HT-29 (cell line): ENCODE measurements at regions not wholly inside any gene's neighbourhood (a gene's known extent, or its start where the extent isn't known, plus 50 kb on each side); places are given as distances from the start of the nearest gene placed in this dataset.
"Not testable (repeated sequence)": the region's sequence is repeated elsewhere in the genome, so short reads cannot be mapped to it uniquely, and the experiment has no call there.

Experiments
- DNase-seq: peaks from one replicate; pipeline ENCODE4 v3.0.0-alpha.2; 2015; ENCODE audit warnings: low spot score

- no peak for DNase-seq
These were observed 56.6 kb downstream of the SLITRK1 start for GRCh38 chr13:83825676-83826075.

DNA sequence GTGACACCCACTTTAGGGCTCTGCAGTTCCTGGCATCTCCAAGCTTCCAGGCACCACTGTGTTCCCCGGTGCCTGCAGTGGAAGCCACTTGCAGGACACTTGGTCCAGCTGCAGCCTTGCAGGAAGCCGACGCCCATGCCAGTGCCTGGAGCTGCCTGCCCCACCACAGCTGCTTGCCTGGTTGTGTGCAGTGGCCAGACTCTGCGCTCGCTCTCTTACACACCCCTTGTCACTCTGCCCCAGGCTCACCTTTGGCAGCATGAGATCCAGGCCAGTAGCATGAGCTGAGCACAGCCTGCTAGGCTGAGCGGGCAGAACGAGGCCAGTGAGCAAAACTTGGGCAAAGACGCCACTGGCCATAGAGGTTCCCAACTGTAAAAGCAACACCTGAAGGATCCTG lies 57.7 kb downstream of the SLITRK1 start:
- DNase-seq: no peak

- no peak for DNase-seq
These were observed 58.2 kb downstream of the SLITRK1 start for GRCh38 chr13:83824120-83824519.

- no peak for DNase-seq
These were observed 62.7 kb downstream of the SLITRK1 start for GRCh38 chr13:83819611-83820010.

DNA sequence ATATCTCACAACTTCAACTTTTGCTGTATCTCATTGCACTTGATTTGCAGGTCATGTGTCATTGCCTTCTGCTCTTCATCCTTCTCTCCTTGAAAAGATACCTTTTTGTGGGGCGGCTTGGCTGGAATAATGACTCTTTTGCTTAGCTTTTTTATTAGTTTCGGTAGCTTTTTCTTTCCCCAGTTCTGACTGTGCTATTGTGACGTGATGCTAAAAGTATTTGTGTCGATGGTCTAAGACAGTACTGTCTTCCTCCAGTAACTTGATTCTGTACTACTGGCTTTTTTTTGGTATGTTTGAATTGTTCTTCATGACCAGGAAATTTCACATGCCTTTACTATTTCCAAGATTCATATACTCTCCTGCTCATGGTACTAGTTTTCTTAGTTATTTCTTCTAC lies 63.1 kb downstream of the SLITRK1 start:
- DNase-seq: no peak

DNA sequence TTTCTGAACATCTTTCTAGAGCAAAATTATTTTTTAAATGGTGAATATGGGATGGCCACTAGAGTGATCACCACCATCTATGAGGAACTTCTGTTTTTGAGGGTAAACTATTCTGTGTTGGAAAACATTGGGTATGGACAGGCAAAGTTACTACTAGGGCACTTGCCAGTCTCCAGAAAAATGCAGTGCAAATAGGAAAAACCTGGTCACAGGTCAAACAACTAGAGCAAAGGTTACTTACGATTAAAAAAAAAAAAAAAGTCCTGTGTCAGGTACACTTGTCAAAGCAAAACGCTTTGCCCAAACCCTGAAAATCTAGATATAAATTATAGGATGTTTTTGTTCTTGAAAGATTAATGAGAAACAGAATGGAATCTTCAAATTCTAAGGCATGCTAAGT lies 66.2 kb downstream of the SLITRK1 start:
- DNase-seq: no peak

GRCh38 chr13:83815598-83815997 lies 66.7 kb downstream of the SLITRK1 start:
- no peak for DNase-seq

DNA sequence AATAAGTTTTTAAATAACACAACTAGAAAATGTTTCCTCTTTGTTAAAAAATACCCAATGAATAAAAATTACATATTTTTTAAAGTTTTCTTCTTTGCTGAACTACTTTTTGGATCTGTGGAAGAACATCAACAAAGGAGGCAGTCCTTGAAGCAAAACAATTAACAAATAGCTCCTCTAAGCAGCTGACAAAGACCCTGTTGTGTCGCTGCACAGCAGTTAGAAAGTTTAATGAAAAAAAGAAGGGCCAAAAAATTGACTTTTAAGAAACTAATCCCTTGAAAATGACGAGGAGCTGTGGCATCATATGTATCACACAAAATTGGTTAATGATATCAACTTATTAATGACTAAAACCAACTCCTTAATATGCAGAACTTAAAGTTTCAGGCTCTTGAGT lies 72.1 kb downstream of the SLITRK1 start:
- DNase-seq: no peak

- no peak for DNase-seq
These were observed 77.8 kb downstream of the SLITRK1 start for GRCh38 chr13:83804356-83804962.

GRCh38 chr13:83798731-83799130 lies 83.5 kb downstream of the SLITRK1 start:
- no peak for DNase-seq

DNA sequence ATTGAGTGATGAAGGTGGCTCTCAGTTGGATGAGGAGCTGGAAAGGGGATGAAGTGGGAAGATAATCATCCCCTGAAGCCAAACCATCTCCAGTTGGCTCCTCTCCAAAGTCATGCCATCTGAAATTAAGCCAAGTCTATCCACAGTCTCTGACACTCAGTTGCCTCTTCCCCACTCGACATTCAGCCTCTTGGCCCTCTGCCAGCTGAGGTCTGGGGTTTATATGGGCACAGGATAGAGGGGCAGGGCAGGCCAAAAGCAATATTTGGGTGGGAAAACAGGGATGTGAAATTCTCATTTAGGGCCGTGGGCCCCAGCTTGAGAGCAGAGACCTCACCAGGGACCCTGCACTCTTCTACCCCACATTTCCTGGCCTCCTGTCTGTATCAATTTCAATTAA lies 85.9 kb downstream of the SLITRK1 start:
- no peak for DNase-seq

DNA sequence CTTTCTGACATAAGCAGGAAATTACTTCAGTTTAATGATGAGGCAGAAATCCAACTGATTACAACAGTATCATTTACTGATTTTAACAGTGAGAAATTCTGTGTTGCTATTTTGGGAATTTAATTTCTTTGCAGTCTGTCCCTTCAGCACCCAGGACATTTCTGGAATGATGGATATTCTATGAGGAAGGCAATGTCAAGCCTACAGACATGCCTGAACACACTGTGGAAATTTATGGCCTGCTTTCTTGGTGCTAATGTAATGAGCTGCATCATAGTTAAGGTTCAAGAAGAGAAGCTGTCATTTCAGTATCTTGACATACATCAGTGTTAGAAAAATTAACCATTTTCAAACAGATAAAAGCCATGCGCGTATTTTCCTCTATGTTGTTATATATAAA lies 87.7 kb downstream of the SLITRK1 start:
- DNase-seq: no peak

- peak; percentile 52 for DNase-seq
These were observed 102.0 kb downstream of the SLITRK1 start for GRCh38 chr13:83780227-83780626.

DNA sequence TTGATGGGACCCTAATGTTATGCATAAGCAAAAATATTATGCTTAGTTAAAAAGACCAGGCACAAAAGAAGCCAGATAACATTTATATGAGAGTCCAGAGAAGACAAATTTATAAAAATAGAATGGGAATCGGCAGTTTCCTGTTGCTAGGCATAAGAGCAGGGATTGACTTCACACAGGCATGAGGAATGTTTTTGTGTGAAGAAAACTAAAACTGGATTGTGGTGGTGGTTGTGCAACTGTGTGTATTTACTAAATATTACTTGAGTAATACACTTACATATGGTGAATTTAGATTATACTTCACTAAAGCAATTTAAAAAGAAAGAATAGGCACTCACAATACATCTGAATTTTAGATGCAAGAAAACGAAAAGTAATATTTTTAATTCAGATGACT lies 108.3 kb downstream of the SLITRK1 start:
- DNase-seq: no peak

- no peak for DNase-seq
These were observed 116.5 kb downstream of the SLITRK1 start for GRCh38 chr13:83765796-83766195.

DNA sequence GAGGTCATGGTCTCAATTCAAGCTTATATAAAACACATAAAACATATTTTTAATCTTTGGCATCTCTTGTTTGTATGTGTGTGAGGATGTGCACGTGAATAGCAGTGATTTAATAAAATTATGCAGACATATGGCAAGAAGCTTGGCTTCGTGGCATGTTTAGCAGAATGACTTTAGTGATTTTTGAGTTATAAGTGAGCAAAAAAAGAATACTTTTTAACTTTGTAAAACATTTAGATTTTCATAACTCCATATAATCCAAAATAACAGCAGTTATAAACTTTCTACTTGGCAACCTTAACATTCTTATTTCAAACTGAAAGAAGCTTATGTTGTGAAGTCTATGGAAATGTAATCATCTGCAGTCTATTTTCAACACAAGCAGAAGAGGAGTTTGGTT lies 120.6 kb downstream of the SLITRK1 start:
- DNase-seq: no peak

- not testable (repeated sequence) for DNase-seq
These were observed 127.1 kb downstream of the SLITRK1 start for GRCh38 chr13:83755210-83755609.

GRCh38 chr13:83753912-83754624 lies 128.2 kb downstream of the SLITRK1 start:
- no peak for DNase-seq

- no peak for DNase-seq
These were observed 130.1 kb downstream of the SLITRK1 start for GRCh38 chr13:83752141-83752540.

DNA sequence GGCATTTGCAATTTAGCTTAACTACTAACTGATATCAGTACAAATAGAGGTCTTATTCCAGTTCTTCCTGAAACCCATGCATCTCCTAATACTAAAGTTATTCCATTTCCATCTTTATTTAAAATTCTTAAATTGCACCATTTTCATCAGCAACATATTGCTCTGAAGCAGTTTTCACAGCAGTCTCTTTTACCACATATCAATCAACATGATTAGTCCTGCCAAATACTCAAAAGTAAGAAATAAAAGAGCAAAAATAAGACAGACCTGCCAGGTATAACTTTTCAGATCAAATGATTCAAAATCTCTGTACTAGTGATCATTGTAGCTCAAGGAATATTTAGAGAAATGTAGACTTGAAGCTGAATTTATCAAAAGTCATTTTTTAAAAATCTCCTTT lies 141.7 kb downstream of the SLITRK1 start:
- no peak for DNase-seq

GRCh38 chr13:83738407-83738806 lies 143.9 kb downstream of the SLITRK1 start:
- DNase-seq: no peak

DNA sequence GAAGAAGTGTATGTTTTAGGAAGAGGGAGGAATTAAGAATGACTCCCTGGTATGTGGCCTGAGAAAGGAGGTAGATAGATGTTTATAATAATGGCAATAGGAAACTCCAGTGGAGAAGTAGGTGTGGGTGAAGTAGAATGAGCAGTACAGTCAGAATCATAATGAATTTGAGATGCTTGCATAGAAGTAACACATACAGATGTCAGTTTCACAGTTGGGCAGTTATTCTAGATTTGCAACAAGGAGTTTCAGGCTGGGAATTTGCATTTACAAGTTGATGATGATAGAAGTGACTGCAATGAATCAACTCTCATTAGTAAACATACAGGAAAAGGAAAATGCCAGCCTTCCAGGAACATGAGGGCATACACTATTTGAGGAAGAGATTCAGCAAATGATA lies 149.0 kb downstream of the SLITRK1 start:
- no peak for DNase-seq

DNA sequence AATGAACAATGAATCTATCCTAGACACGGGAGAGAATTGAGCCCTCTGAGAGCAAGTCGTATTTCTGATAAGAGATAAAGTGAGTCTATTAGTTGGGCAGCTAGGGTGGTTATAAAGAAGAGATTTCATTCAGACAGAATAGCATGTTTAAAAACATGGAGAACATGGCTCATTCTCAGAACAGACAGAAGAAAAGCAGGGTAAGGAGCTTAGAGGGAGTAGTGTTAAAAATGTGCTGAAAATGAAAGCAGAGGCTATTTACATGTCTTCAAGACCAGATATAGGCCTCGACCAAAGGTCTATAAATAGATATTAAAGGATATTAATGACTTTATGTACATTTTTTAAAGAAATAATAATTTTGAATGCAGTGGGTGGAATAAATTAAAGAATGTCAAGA lies 149.5 kb downstream of the SLITRK1 start:
- DNase-seq: no peak

DNA sequence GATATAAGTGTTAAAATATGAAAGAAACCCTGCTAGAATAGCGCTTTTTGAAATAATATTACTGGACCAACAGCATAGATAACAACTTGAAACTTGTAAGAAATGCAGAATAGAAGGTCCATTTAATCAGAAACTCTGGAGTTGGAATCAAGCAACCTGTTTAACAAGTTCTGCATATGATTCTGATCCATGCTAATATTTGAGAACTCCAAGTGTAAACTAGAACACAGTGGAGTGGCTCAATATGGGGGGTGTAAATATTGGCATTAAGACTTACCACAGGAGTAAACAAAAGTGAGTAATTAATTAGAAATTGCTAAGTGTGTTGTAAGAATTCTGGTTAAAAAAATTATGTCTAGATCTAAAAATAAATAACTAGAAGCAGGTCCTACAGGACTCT lies 151.2 kb downstream of the SLITRK1 start:
- DNase-seq: no peak
